ENCODE measurements at regions not wholly inside any gene's neighbourhood (a gene's known extent, or its start where the extent isn't known, plus 50 kb on each side); places are given as distances from the start of the nearest gene placed in this dataset.
"Not testable (repeated sequence)": the region's sequence is repeated elsewhere in the genome, so short reads cannot be mapped to it uniquely, and the experiment has no call there.

DNA sequence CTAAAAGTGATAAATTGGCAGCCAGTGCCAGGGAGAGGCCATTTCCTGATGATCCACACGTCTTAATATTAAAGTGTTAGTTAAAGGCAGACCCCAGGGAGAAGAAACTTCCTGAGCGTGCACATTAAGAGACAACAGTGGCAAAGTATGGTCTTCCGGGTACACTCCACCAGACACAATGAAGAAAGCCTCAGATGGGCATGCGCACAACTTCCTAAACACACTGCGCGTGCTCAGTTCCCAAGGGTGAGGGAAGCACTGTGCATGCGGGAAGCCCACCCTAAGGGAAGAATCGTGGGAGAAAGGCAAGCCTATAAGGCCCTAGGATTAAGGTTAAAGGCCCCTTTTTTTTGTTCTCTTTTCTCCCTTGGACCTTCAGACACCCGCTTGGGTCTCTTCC, 140.7 kb upstream of the CDKN3 start:
- DNase-seq (ENCODE audit: low read depth), result no peak
- TF ChIP-seq, protein P1, sequence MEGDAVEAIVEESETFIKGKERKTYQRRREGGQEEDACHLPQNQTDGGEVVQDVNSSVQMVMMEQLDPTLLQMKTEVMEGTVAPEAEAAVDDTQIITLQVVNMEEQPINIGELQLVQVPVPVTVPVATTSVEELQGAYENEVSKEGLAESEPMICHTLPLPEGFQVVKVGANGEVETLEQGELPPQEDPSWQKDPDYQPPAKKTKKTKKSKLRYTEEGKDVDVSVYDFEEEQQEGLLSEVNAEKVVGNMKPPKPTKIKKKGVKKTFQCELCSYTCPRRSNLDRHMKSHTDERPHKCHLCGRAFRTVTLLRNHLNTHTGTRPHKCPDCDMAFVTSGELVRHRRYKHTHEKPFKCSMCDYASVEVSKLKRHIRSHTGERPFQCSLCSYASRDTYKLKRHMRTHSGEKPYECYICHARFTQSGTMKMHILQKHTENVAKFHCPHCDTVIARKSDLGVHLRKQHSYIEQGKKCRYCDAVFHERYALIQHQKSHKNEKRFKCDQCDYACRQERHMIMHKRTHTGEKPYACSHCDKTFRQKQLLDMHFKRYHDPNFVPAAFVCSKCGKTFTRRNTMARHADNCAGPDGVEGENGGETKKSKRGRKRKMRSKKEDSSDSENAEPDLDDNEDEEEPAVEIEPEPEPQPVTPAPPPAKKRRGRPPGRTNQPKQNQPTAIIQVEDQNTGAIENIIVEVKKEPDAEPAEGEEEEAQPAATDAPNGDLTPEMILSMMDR (IDR thresholded peaks at IDR 0.05; ENCODE audit: insufficient read depth, low read length, poor library complexity, severe bottlenecking), result no peak
- Histone ChIP-seq H3K27me3 (ENCODE audit: control insufficient read depth, insufficient read depth, low read length) (no peaks in the 10 kb centered on the region), H3K4me3 (ENCODE audit: low read depth, low read length) (no peak overlapping the region), H3K36me3 (ENCODE audit: control insufficient read depth, insufficient read depth, low read length) (no peaks in the 10 kb centered on the region)

DNA sequence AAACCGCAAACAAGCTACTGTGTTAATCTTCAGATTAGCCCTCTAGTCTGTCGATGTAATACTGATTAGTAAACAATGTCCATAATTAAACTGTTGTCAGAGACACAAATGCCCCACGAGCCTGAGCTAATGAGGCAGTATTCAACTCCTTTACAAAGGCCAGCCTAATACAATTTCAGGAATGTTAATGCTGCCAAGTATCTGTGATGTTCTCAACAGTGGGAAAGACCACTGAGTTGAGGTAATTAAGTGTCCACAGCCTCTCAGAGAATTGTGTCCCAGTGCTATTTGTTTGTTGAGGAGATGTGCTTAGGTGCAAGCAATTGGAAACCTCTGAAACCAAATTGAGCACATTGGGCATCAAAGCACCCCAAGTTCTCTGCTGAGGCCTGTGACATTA, 139.4 kb upstream of the CDKN3 start:
- Histone ChIP-seq H3K36me3 (ENCODE audit: control insufficient read depth, insufficient read depth, low read length) (no peaks in the 10 kb centered on the region), H3K27me3 (ENCODE audit: control insufficient read depth, insufficient read depth, low read length) (no peaks in the 10 kb centered on the region), H3K4me3 (ENCODE audit: low read depth, low read length) (no peak overlapping the region)
- TF ChIP-seq, protein P1 (IDR thresholded peaks at IDR 0.05; ENCODE audit: insufficient read depth, low read length, poor library complexity, severe bottlenecking), result no peak
- DNase-seq (ENCODE audit: low read depth), result no peak

DNA sequence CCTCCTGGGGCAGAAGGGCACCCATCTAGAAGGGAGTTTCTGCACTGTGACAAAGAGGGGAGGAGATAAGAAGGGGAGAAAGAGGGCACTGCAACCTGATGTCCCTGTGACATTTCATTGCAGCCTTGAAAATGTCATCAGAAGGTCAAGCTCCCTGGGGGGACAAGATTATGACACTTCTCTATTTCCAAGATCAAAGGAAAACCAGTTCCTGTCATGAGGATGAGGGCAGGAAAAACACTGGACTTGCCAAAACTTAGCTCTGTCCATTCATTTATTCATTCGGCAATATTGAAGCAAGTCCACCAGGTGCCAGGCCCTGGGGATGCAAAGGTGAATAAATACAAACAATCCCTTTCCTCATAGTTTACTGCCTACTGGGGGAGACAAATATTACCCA, 138.4 kb upstream of the CDKN3 start:
- H3K27me3 ChIP-seq (ENCODE audit: control insufficient read depth, insufficient read depth, low read length), result no peaks in the 10 kb centered on the region
- TF ChIP-seq, protein P1 (IDR thresholded peaks at IDR 0.05; ENCODE audit: insufficient read depth, low read length, poor library complexity, severe bottlenecking), result no peak
- no peak for DNase-seq (ENCODE audit: low read depth)
- no peaks in the 10 kb centered on the region for H3K36me3 ChIP-seq (ENCODE audit: control insufficient read depth, insufficient read depth, low read length)
- no peak overlapping the region for H3K4me3 ChIP-seq (ENCODE audit: low read depth, low read length)

DNA sequence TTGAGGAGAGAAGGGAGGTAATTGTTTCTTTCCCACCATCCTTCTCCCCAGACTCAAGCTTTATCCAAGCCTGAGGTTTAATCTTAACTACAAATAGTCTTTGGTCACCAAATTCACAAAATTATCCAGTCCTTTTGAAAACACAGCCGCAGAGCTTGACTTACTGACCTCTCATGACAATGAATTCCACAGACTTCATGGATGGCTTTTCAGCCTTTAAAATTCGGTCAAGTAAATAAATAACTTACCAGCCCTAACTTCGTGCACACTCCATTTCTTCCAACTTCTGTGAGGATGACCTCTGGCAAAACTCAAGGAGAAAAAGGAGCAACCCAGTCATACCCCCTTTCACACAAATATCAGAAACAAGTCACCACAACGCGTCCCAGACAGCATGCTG, 137.0 kb upstream of the CDKN3 start:
- no peak for DNase-seq (ENCODE audit: low read depth)
- H3K27me3 ChIP-seq (ENCODE audit: control insufficient read depth, insufficient read depth, low read length), result no peaks in the 10 kb centered on the region
- H3K4me3 ChIP-seq (ENCODE audit: low read depth, low read length), result no peak overlapping the region
- H3K36me3 ChIP-seq (ENCODE audit: control insufficient read depth, insufficient read depth, low read length), result no peaks in the 10 kb centered on the region
- TF ChIP-seq, protein P1 (IDR thresholded peaks at IDR 0.05; ENCODE audit: insufficient read depth, low read length, poor library complexity, severe bottlenecking), result no peak

DNA sequence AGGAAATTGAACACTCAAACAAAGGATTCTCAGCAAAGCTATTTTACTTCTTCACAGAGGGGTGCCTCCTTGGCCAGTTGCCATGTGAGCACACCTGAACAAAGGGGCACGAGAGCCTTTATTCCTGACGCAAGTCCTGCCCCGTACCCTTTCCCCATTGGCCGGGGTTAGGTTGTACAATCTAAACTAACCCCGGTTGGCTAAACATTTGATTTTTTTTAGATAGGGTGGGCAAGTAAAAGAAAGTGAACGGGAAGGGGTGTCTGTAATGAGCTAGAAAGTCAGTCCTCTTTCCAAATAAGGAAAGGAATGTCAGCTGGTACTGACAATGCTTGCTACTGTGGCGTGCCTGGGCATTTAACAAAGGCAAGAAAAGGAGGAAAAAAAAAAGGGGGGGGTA, 135.5 kb upstream of the CDKN3 start:
- Histone ChIP-seq H3K36me3 (ENCODE audit: control insufficient read depth, insufficient read depth, low read length) (no peaks in the 10 kb centered on the region), H3K27me3 (ENCODE audit: control insufficient read depth, insufficient read depth, low read length) (no peaks in the 10 kb centered on the region), H3K4me3 (ENCODE audit: low read depth, low read length) (no peak overlapping the region)
- TF ChIP-seq, protein P1 (IDR thresholded peaks at IDR 0.05; ENCODE audit: insufficient read depth, low read length, poor library complexity, severe bottlenecking), result no peak
- DNase-seq (ENCODE audit: low read depth), result no peak

DNA sequence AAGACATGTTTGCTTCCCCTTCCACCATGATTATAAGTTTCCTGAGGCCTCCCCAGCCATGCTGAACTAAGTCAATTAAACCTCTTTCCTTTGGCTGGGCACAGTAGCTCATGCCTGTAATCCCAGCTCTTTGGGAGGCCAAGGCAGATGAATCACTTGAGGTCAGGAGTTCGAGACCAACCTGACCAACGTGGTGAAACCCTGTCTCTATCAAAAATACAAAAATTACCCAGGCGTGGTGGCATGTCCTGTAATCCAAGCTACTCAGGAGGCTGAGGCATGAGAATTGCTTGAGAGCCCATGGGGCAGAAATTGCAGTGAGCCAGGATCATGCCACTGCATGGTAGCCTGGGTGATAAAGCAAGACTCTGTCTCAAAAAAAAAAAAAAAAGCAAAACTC, 130.2 kb upstream of the CDKN3 start:
- not testable (repeated sequence) for H3K27me3 ChIP-seq (ENCODE audit: control insufficient read depth, insufficient read depth, low read length); H3K36me3 ChIP-seq (ENCODE audit: control insufficient read depth, insufficient read depth, low read length); DNase-seq (ENCODE audit: low read depth); H3K4me3 ChIP-seq (ENCODE audit: low read depth, low read length)
